ENCODE measurements at regions not wholly inside any gene's neighbourhood (a gene's known extent, or its start where the extent isn't known, plus 50 kb on each side); places are given as distances from the start of the nearest gene placed in this dataset.

GRCh38 chr2:120578576-120579352, 156.9 kb upstream of the GLI2 start:
- Mint-ChIP-seq H3K27ac (ENCODE audit: unreplicated experiment) (no peak overlapping the region), H3K36me3 (ENCODE audit: insufficient read depth, unreplicated experiment) (no peaks in the 10 kb centered on the region), H3K4me1 (ENCODE audit: low read depth, unreplicated experiment) (no peaks in the 10 kb centered on the region), H3K4me3 (ENCODE audit: low read depth, unreplicated experiment) (no peak overlapping the region), H3K27me3 (ENCODE audit: unreplicated experiment) (peaks cover 98% of the 10 kb centered on the region), H3K9me3 (ENCODE audit: low read depth, unreplicated experiment) (peaks cover 2% of the 10 kb centered on the region)
- DNase-seq = no peak
- CTCF ChIA-PET = interaction anchor here (0.6 kb wide), 1 partner anchor 70 kb away, joined by 3 read pairs; no protein-coding TSS in a partner anchor
- intact Hi-C loops (cut with micrococcal nuclease; ENCODE audit: unreplicated experiment) = no loop called here
- BruUV-seq (replicated peaks) = no TSS peak
- TF ChIP-seq CTCF (IDR thresholded peaks at IDR 0.05; ENCODE audit: unreplicated experiment) = no peak

GRCh38 chr2:120579916-120580685, 155.6 kb upstream of the GLI2 start:
- DNase-seq = no peak
- TF ChIP-seq CTCF (IDR thresholded peaks at IDR 0.05; ENCODE audit: unreplicated experiment) = no peak
- intact Hi-C loops (cut with micrococcal nuclease; ENCODE audit: unreplicated experiment) = no loop called here
- H3K4me1 Mint-ChIP-seq (ENCODE audit: low read depth, unreplicated experiment) = no peaks in the 10 kb centered on the region
- no TSS peak for BruUV-seq (replicated peaks)
- peaks cover 86% of the 10 kb centered on the region for H3K27me3 Mint-ChIP-seq (ENCODE audit: unreplicated experiment)
- H3K36me3 Mint-ChIP-seq (ENCODE audit: insufficient read depth, unreplicated experiment) = no peaks in the 10 kb centered on the region
- H3K4me3 Mint-ChIP-seq (ENCODE audit: low read depth, unreplicated experiment) = no peak overlapping the region
- H3K27ac Mint-ChIP-seq (ENCODE audit: unreplicated experiment) = no peak overlapping the region
- H3K9me3 Mint-ChIP-seq (ENCODE audit: low read depth, unreplicated experiment) = peaks cover 2% of the 10 kb centered on the region
- CTCF ChIA-PET = interaction anchor here (1.4 kb wide), 1 partner anchor 27 kb away, joined by 4 read pairs; no protein-coding TSS in a partner anchor

- TF ChIP-seq CTCF (IDR thresholded peaks at IDR 0.05; ENCODE audit: unreplicated experiment) = no peak
- Mint-ChIP-seq H3K27me3 (ENCODE audit: unreplicated experiment) (peaks cover 86% of the 10 kb centered on the region), H3K36me3 (ENCODE audit: insufficient read depth, unreplicated experiment) (peaks cover 2% of the 10 kb centered on the region), H3K27ac (ENCODE audit: unreplicated experiment) (no peak overlapping the region), H3K4me1 (ENCODE audit: low read depth, unreplicated experiment) (no peaks in the 10 kb centered on the region), H3K9me3 (ENCODE audit: low read depth, unreplicated experiment) (peaks cover 4% of the 10 kb centered on the region), H3K4me3 (ENCODE audit: low read depth, unreplicated experiment) (no peak overlapping the region)
- CTCF ChIA-PET = interaction anchor here (1.4 kb wide), 1 partner anchor 27 kb away, joined by 4 read pairs; no protein-coding TSS in a partner anchor
- DNase-seq = no peak
- intact Hi-C loops (cut with micrococcal nuclease; ENCODE audit: unreplicated experiment) = no loop called here
- no TSS peak for BruUV-seq (replicated peaks)
These were observed 155.0 kb upstream of the GLI2 start for GRCh38 chr2:120580709-120581108.

GRCh38 chr2:120583121-120583520, 152.5 kb upstream of the GLI2 start:
- CTCF ChIA-PET = no interaction called here
- Mint-ChIP-seq H3K36me3 (ENCODE audit: insufficient read depth, unreplicated experiment) (peaks cover 4% of the 10 kb centered on the region), H3K9me3 (ENCODE audit: low read depth, unreplicated experiment) (peaks cover 5% of the 10 kb centered on the region), H3K4me1 (ENCODE audit: low read depth, unreplicated experiment) (peaks cover 9% of the 10 kb centered on the region), H3K4me3 (ENCODE audit: low read depth, unreplicated experiment) (no peak overlapping the region), H3K27me3 (ENCODE audit: unreplicated experiment) (peaks cover 87% of the 10 kb centered on the region), H3K27ac (ENCODE audit: unreplicated experiment) (no peak overlapping the region)
- intact Hi-C loops (cut with micrococcal nuclease; ENCODE audit: unreplicated experiment) = no loop called here
- BruUV-seq (replicated peaks) = no TSS peak
- no peak for TF ChIP-seq CTCF (IDR thresholded peaks at IDR 0.05; ENCODE audit: unreplicated experiment)
- no peak for DNase-seq

Data from Calu3 (cell line).